GM19397 (cell line): ENCODE measurements at regions not wholly inside any gene's neighbourhood (a gene's known extent, or its start where the extent isn't known, plus 50 kb on each side); places are given as distances from the start of the nearest gene placed in this dataset.

Experiments used
- ATAC-seq: cut with Tn5 transposase; IDR thresholded peaks from one replicate; pipeline ENCODE4 v1.9.1; 2021; ENCODE audit warnings: mild to moderate bottlenecking, moderate library complexity; ENCODE audit not compliant: unreplicated experiment

DNA sequence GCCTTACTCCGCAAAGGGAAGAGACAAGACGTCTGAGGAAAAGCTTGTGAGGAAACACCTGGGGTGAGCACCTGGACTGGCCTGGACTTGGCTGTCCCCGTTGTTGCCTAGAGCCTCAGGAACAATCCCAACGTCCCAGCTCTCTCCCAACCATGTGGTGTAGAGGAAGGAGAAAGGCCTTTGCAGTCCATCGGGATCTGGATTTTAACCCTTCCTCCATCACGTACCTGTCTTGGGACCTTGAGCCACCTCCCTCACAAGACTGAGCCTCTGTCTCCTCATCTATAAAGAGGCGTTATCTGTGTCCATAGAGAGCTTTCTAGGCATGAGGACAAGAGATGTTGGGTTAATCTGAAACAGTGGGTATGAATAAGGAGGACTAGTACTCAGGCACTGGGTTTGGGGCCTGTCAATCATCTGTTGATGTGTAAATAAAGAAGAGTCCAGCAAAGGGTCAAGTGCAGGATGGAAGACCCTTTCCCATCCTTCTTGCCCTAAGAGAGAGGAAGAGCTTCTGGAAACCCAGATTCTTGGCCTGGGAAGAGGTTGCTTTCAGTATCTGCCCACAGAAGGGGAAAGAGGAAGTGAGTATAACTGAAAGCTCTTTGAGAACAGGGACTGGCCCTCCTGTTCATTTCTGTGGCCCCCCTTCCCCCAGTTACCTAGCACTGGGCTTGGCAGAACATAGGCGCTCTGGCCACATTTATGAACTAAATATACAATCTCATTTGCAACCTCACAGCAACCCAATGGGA is 137.1 kb downstream of the PJA1 start:
- ATAC-seq = peak; percentile 85

DNA sequence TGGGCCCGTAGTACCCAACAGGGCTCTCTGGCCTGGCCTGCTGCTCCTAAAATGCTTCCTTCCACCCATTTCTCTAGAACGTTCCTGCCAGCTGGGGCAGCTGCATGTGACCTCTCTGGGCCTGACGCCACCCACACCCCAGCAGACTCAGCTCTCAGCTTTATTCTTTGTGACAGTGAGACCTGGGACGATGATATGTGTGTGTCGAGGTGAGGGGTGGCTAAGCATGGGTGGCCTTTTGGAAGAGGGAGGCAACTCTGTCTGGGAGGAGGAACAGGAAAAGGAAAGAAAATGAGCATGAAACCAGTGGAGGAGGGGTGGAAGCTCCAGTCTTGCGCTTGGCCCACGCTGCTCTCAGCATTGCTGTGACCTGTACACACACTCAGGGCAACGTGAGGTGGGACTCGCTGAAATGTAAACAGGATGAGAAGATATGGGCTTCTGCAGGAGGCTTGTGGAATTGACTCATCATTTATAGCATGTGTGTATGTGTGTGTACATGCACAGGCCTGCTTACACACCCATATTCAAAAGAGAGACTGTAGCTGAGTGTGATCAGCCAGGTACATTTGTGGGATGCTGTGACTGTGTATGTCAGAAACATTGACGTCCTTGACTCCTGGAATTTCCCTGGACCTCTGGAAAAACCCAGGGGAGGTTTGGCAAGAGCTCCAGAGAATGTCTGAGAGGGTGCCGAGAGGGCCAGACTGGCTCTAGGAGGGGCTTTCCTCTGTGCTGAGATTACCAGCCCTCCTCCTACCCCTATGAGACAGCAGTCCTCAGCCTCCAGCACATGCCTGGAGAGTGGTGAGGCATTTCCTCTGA is 137.9 kb downstream of the PJA1 start:
- no peak for ATAC-seq

DNA sequence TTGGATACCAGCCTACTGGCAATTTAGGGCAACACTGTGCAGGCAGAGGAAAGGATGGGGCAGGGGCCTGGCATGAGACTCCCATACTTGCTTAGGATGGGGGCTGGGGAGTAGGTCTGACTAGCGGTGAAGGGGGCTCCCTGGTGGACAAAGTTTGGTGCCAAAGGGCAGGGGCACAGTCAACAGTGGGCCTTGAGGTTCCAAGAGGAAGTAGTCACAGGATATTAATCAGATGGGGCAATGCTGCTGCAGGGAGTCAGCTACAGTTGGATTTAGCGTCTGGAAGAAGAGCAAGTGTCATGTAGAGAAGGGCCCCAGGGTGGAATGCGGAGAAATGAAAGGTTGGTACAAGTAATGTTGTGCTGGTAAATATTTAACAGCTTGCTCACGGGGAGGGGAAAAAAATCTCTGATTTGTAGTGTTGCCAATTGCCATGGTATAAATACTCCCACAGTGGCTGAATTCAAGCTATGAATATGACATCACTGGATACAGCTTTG is 139.4 kb downstream of the PJA1 start:
- ATAC-seq = no peak

GRCh38 chrX:69024931-69025330 is 140.3 kb downstream of the PJA1 start:
- ATAC-seq = no peak

GRCh38 chrX:69024161-69024736 is 141.0 kb downstream of the PJA1 start:
- no peak for ATAC-seq

- no peak for ATAC-seq
Measured at GRCh38 chrX:69022430-69022829, 142.8 kb downstream of the PJA1 start.

DNA sequence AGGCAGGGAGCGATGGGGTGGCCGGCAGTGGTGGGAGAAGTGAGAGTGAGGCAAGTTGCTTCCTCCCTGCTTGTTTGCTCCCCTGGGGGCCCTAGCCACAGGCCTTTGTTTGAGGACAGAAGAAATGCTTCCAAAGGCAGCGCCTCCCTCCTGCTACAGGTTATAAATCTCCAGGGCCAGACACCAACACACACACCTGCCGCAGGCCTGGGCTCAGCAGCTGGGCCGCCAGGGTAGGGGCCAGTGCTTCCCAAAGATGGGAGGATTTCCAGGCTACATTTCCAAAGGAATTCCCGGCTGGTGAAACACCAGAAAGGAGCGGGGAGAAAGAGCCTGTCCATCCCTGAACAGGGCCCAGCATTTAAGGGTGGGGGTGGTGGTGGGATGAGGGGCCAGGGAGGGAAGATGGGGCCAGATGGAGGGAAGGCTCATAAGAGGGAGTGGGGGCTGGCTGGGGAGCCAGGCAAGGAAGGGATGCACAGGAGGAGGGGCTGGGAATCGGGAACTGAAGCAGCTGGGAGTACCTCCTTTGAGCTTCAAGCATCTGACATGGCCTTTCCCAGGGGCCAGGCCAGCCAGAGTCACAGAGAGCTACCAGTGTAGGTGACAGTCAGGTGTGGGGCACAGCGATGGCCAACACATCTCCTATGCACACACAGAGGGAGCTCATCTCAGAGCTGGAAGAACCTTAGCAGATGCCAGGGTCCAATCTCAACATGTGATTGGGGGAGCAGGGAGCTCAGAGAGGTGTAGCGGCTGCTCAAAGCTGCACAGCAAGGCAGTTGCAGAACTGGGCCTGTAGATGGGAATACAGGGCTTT is 143.9 kb downstream of the PJA1 start:
- ATAC-seq = no peak

GRCh38 chrX:69020316-69020715 is 144.9 kb downstream of the PJA1 start:
- no peak for ATAC-seq

- ATAC-seq = no peak
Measured at GRCh38 chrX:69019073-69019890, 146.0 kb downstream of the PJA1 start.

GRCh38 chrX:69018416-69019072 is 146.7 kb downstream of the PJA1 start:
- ATAC-seq = no peak

DNA sequence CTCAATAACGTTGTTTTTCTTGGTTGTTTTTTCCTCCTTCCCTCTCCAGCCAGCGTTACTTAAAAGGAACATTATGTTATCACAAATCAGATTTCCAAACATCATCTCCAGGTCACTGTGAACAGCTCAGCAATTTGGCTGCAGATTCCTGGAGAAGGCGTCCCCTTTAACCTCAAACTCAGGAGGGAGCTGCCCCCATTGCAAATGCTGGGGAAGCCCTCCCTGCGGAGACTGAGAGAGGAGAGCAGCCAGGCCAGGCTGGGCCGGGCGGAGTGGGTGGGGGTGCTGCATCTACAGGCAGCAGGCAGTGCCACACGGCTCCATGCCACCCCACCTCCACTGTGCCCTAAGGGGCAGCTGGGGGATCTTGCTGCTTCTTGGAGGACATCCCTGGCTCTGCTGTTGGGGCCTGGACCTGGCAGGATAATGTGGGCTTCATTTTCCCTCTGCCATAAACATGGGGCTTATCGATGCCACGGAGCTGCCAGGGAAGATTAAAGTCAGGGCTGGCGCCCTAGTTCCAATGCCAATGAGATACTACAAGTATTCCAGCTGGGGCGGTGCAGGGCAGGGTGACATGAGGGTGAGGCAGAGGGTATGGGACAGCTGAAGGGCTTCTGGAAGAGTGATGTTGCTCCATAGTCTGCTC is 148.8 kb downstream of the PJA1 start:
- no peak for ATAC-seq

DNA sequence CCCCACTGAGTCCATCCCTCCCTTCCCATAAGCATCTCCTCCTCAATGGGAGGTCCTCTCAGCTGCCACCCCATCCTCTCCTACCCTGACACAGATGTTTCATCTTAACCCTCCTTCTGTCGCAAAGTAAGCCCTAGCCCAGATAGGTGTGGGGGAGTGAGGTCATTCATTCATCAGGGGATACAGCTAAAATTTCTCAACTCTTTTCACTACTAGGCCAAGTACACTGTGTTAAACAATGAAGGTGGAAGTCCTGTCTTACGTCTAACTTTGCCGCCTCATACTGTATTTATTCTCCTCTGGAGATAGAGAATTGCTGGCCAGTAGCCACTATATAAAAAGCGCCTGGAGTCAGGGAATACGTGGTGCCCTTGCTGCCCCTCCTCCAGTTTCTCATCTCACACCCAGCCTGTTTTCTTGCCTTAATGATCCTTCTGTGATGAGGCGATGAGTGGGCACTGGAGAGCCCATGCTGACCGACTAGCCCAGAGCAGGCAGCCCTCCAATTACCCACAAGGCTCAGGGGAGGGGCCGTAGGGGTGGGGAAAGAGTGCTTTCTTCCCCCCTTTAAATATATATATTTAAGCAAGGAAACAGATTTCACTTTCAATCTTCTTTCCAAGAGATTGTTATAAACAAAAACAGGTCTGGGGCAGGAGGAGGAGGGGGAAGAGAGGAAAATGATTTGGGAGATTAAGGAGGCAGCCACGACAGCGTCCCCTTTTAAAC is 149.5 kb downstream of the PJA1 start:
- no peak for ATAC-seq

DNA sequence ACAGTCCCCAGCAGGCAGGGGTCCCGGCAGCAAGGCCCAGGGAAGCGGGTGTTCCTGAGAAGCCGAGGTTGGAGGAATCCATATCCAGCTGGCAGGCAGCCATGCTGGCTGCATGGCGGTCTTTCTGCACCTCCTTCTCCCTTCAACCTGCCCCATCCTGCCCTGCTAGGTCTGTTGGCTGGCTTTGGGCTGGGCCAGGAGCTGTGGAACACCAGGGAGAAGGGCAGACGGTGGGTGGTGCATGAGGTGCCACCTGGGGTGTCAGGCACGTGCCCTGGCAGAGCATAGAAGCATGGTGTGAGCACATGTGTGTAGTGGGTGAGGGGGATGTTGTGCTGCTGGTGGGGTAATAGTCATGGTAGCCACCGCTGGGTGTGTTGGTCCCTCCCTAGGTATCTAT is 150.1 kb downstream of the PJA1 start:
- ATAC-seq = no peak

GRCh38 chrX:69014200-69014599 is 151.1 kb downstream of the PJA1 start:
- no peak for ATAC-seq

DNA sequence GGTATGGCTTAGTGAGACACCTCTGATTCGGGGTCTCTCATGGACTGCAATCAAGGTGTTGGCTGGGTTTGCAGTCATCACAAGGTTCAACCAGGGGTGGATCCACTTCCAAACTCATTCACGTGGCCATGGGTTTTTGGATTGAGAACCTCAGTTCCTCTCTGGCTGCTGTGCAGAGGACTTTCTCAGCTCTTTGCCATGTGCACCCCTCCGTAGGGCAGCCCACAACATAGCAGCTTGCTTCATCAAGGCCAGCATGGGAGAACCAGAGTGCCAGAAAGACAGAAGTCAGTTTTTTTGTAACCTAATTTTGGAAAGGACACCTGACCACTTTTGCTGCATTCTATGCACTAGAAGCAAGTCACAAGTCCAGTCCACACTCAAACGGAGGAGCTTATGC is 154.9 kb downstream of the PJA1 start:
- ATAC-seq = no peak

DNA sequence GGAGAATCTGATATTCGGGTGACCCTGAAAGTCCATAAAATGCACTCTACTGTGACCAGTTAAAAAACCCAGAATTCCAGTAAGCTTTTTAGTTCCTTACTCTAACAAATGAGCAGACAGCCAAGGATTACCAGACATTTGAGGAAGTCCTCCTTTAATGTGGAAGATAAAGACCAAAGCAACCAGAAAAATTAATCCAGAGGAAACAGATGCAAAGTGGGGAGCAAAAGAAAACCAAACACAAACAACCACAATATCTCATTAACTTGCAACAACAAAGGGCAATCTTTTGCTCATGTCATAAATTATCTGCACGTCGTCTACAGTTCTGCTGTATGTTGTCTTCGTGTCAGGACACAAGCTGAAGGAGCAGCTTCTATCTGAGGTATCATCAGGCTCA is 164.4 kb downstream of the PJA1 start:
- no peak for ATAC-seq

DNA sequence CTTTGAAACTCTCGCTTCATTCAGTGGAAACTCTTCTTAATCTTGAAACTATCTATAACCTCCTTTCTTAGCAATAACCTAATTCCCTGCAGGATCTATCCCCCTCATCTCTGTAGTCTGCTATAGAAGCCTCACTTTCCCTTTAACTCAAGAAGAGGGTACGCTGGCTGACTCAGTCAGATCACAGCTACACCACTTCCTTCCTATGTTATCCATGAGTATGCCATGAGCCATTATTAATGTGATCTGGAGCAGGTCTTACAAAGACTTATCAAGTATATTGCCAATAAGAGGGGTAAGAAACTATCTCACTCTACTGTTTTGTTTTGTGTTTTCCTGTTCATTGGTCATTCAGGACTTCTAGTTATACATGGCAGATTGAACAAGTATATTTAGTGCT is 165.3 kb downstream of the PJA1 start:
- ATAC-seq = no peak

DNA sequence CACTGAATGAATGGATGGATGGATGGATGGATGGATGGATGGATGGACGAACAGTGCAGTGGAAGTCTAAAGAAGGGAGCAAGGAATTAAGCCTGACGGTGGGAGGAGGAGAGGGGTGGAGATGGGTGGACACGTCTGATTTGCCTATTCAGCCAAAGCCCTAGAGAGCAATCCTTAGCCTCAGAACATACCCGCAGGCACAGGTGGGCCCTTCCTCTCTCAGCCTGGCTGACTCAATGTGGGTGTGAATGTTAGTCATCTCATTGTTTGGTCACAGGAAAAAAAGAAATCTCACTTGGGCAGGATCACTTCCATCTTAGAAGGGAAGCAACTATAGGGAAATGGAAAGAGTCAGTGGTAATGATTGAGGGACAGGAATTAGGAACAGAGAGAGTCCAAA is 165.9 kb downstream of the PJA1 start:
- no peak for ATAC-seq
